ENCODE measurements at regions not wholly inside any gene's neighbourhood (a gene's known extent, or its start where the extent isn't known, plus 50 kb on each side); places are given as distances from the start of the nearest gene placed in this dataset.

DNA sequence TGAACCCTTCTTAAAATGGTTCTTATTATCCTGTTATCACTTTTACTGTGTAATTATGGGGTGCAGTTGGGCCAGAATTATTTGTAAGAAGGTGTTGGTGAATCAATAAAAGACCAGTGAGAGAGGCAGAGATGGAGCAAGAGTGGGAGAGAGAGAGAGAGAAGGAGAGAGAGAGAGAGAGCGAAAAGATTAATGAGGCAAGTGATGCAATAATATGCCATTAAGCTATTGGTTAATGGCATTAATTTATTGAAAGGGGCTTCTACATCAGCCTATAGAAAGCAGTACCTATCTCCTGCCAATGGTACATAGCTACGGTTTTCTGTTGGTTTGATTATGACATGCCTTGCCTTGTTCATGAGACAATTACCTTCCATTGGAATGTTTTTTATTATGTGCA lies 388.7 kb downstream of the RPS6KC1 start:
- H3K79me2 ChIP-seq (ENCODE audit: insufficient read depth, low read length) = no peaks in the 10 kb centered on the region
- no peaks in the 10 kb centered on the region for H3K36me3 ChIP-seq (replicated peaks in 1 of 2; ENCODE audit: control insufficient read depth in 1 of 2, insufficient read depth in 2 of 2, low read length in 2 of 2)
- no peak overlapping the region for H2AFZ ChIP-seq (ENCODE audit: insufficient read depth, low read depth, low read length, poor library complexity, severe bottlenecking)
- H3K27me3 Mint-ChIP-seq (ENCODE audit: low read depth in 3 of 3) = peaks cover 0 to 2% (median 1%) of the 10 kb centered on the region in 3 donors
- TF ChIP-seq, protein P1, sequence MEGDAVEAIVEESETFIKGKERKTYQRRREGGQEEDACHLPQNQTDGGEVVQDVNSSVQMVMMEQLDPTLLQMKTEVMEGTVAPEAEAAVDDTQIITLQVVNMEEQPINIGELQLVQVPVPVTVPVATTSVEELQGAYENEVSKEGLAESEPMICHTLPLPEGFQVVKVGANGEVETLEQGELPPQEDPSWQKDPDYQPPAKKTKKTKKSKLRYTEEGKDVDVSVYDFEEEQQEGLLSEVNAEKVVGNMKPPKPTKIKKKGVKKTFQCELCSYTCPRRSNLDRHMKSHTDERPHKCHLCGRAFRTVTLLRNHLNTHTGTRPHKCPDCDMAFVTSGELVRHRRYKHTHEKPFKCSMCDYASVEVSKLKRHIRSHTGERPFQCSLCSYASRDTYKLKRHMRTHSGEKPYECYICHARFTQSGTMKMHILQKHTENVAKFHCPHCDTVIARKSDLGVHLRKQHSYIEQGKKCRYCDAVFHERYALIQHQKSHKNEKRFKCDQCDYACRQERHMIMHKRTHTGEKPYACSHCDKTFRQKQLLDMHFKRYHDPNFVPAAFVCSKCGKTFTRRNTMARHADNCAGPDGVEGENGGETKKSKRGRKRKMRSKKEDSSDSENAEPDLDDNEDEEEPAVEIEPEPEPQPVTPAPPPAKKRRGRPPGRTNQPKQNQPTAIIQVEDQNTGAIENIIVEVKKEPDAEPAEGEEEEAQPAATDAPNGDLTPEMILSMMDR (IDR thresholded peaks at IDR 0.05) = no peak
- no peak overlapping the region for H3K27ac ChIP-seq (ENCODE audit: low read depth in 1 of 2, low read length in 2 of 2)
- no peaks in the 10 kb centered on the region for H3K9me3 ChIP-seq (replicated peaks in 1 of 2; ENCODE audit: control insufficient read depth in 1 of 2, insufficient read depth in 1 of 2, low read length in 2 of 2)
- no CpG with 5 or more reads among the region's 2 CpGs for WGBS (ENCODE audit: insufficient coverage)
- no peak overlapping the region for H3K27ac Mint-ChIP-seq
- H3K36me3 Mint-ChIP-seq = no peaks in the 10 kb centered on the region
- H3K4me2 ChIP-seq (replicated peaks; ENCODE audit: extremely low read depth, low read length, poor library complexity, severe bottlenecking) = no peak overlapping the region
- no peaks in the 10 kb centered on the region for H3K27me3 ChIP-seq (ENCODE audit: control insufficient read depth in 2 of 2, insufficient read depth in 2 of 2, low read length in 2 of 2)
- H3K4me1 ChIP-seq (ENCODE audit: control insufficient read depth in 1 of 2, insufficient read depth in 2 of 2, low read length in 2 of 2) = no peaks in the 10 kb centered on the region
- no peaks in the 10 kb centered on the region for H4K20me1 ChIP-seq (ENCODE audit: insufficient read depth, low read length)
- no peak overlapping the region for H3K4me3 Mint-ChIP-seq
- H3K9ac ChIP-seq (ENCODE audit: insufficient read depth, low read length, poor library complexity, severe bottlenecking) = no peak overlapping the region
- DNase-seq = no peak
- H3K9me3 Mint-ChIP-seq = peaks cover 0 to 6% (median 2%) of the 10 kb centered on the region in 7 donors
- H3K4me1 Mint-ChIP-seq = peaks cover 3% of the 10 kb centered on the region
- intact Hi-C loops (cut with micrococcal nuclease) = no loop called here
- H3K4me3 ChIP-seq (replicated peaks in 1 of 3; ENCODE audit: low read depth in 2 of 3, low read length in 3 of 3) = no peak overlapping the region

- no peaks in the 10 kb centered on the region for H3K4me1 Mint-ChIP-seq
- WGBS (ENCODE audit: insufficient coverage) = 80% methylated on average over 1 of the region's 4 CpGs
- no peaks in the 10 kb centered on the region for H3K4me1 ChIP-seq (ENCODE audit: control insufficient read depth in 1 of 2, insufficient read depth in 2 of 2, low read length in 2 of 2)
- H3K4me3 ChIP-seq (replicated peaks in 1 of 3; ENCODE audit: low read depth in 2 of 3, low read length in 3 of 3) = no peak overlapping the region
- H3K79me2 ChIP-seq (ENCODE audit: insufficient read depth, low read length) = no peaks in the 10 kb centered on the region
- no peaks in the 10 kb centered on the region for H4K20me1 ChIP-seq (ENCODE audit: insufficient read depth, low read length)
- H3K27me3 ChIP-seq (ENCODE audit: control insufficient read depth in 2 of 2, insufficient read depth in 2 of 2, low read length in 2 of 2) = no peaks in the 10 kb centered on the region
- H3K27ac ChIP-seq (ENCODE audit: low read depth in 1 of 2, low read length in 2 of 2) = no peak overlapping the region
- peaks cover 0 to 6% (median 2%) of the 10 kb centered on the region in 7 donors for H3K9me3 Mint-ChIP-seq
- no peaks in the 10 kb centered on the region for H3K36me3 ChIP-seq (replicated peaks in 1 of 2; ENCODE audit: control insufficient read depth in 1 of 2, insufficient read depth in 2 of 2, low read length in 2 of 2)
- no peak overlapping the region for H3K9ac ChIP-seq (ENCODE audit: insufficient read depth, low read length, poor library complexity, severe bottlenecking)
- H3K27me3 Mint-ChIP-seq (ENCODE audit: low read depth in 3 of 3) = peaks cover 0 to 4% (median 1%) of the 10 kb centered on the region in 3 donors
- no peaks in the 10 kb centered on the region for H3K9me3 ChIP-seq (replicated peaks in 1 of 2; ENCODE audit: control insufficient read depth in 1 of 2, insufficient read depth in 1 of 2, low read length in 2 of 2)
- no peak overlapping the region for H3K4me2 ChIP-seq (replicated peaks; ENCODE audit: extremely low read depth, low read length, poor library complexity, severe bottlenecking)
- no peak for DNase-seq
- intact Hi-C loops (cut with micrococcal nuclease) = no loop called here
- TF ChIP-seq, protein P1 (IDR thresholded peaks at IDR 0.05) = no peak
- no peaks in the 10 kb centered on the region for H3K36me3 Mint-ChIP-seq
- no peak overlapping the region for H3K4me3 Mint-ChIP-seq
- no peak overlapping the region for H2AFZ ChIP-seq (ENCODE audit: insufficient read depth, low read depth, low read length, poor library complexity, severe bottlenecking)
- H3K27ac Mint-ChIP-seq = no peak overlapping the region
Measured at GRCh38 chr1:213440766-213441165, 389.7 kb downstream of the RPS6KC1 start.
